Vagina (tissue), 2 donors: ENCODE measurements at regions not wholly inside any gene's neighbourhood (a gene's known extent, or its start where the extent isn't known, plus 50 kb on each side); places are given as distances from the start of the nearest gene placed in this dataset.

Experiments used
- CTCF ChIP-seq, 3 experiments: fragments of 450-650 bp in 2 of 3; fragments of 200-600 bp in 1 of 3; sonication (generic) in 1 of 3; IDR thresholded peaks; one replicate each; pipeline ENCODE4 v1.5.1; 2017 to 2019; ENCODE audit warnings: antibody characterized with exemption in 3 of 3, mild to moderate bottlenecking in 2 of 3, moderate library complexity in 2 of 3
- POLR2A ChIP-seq, 2 donors: fragments of 450-650 bp; IDR thresholded peaks; one replicate each; pipeline ENCODE4 v1.6.1; 2017; ENCODE audit warnings: antibody characterized with exemption in 2 of 2, mild to moderate bottlenecking in 2 of 2, moderate library complexity in 2 of 2

GRCh38 chr17:34068571-34068970, 186.5 kb upstream of the CCL2 start:
- TF ChIP-seq POLR2A (IDR thresholded peaks at IDR 0.05) (no peak), CTCF (IDR thresholded peaks at IDR 0.05) (no peak)
